ENCODE measurements at regions not wholly inside any gene's neighbourhood (a gene's known extent, or its start where the extent isn't known, plus 50 kb on each side); places are given as distances from the start of the nearest gene placed in this dataset.

DNA sequence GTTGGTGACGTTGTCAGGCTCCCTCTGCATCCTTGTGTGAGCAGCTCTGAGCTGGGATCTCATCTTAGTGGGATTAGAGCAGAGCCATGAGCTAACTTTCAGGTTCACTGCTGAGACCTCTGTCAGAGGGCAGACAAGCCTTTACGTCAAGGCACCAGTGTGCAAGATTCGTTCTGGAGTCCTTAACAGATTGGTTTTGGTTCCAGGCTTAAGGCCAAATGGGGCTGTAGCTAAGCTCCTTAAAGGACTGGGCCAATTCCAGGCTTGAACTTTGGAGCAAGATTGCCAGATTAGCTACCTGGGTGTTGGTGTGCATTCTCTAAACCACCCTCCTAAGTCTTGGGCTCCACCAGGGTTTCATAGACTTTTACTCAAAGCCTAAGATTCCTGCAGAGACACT, 52.6 kb upstream of the PDC start:
- Histone ChIP-seq H3K27me3 (no peaks in the 10 kb centered on the region), H3K4me3 (no peak overlapping the region), H3K9me3 (no peaks in the 10 kb centered on the region), H3K36me3 (no peaks in the 10 kb centered on the region), H3K27ac (no peak overlapping the region), H3K4me1 (ENCODE audit: insufficient read depth) (no peaks in the 10 kb centered on the region)
- no peak for DNase-seq
- 79 to 87% (median 82%) methylated on average over 3 of the region's 3 CpGs for WGBS, 3 donors
- intact Hi-C loops (cut with DNase I) = no loop called here
- TF ChIP-seq POLR2A (IDR thresholded peaks at IDR 0.05) (no peak), EP300 (IDR thresholded peaks at IDR 0.05) (no peak)
- TF ChIP-seq, protein P1, sequence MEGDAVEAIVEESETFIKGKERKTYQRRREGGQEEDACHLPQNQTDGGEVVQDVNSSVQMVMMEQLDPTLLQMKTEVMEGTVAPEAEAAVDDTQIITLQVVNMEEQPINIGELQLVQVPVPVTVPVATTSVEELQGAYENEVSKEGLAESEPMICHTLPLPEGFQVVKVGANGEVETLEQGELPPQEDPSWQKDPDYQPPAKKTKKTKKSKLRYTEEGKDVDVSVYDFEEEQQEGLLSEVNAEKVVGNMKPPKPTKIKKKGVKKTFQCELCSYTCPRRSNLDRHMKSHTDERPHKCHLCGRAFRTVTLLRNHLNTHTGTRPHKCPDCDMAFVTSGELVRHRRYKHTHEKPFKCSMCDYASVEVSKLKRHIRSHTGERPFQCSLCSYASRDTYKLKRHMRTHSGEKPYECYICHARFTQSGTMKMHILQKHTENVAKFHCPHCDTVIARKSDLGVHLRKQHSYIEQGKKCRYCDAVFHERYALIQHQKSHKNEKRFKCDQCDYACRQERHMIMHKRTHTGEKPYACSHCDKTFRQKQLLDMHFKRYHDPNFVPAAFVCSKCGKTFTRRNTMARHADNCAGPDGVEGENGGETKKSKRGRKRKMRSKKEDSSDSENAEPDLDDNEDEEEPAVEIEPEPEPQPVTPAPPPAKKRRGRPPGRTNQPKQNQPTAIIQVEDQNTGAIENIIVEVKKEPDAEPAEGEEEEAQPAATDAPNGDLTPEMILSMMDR (IDR thresholded peaks at IDR 0.05) = no peak

DNA sequence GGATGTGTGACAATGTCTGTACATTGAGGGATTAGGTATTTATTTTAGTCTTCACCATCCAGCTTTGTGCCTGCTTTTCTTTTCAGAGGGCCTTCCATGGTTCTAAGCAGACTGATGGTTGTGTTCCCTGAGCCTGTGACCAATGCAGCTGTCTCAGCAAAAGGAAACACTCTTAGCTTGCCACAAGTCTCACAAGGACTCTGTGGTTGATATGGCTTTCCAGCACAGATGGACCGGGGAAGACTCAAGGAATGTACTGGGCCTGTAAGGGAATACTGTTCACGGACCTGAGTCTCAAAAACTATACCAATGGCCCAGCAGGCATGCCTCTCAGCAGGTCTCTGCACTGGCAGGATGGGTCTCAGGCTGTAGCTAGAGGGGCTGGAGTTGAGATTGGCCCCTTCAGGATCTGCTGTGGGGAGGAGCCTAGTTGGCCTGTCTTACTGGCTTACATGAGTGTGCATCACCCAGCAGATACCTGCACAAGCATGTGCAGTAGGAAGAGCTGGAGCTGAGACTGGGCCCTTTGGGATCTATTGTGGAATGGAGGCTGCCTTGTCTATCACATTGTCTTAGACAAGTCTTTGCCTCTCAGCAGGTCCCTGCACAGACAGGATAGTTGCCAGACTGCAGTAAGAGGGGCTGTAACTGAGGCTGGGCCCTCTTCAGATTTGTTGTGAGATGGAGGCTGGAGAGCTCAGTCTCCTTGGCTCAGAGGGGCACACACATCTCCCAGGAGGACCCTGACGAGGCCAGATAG, 52.0 kb upstream of the PDC start:
- Histone ChIP-seq H3K4me1 (ENCODE audit: insufficient read depth) (no peaks in the 10 kb centered on the region), H3K27me3 (no peaks in the 10 kb centered on the region), H3K9me3 (no peaks in the 10 kb centered on the region), H3K27ac (no peak overlapping the region), H3K36me3 (no peaks in the 10 kb centered on the region), H3K4me3 (no peak overlapping the region)
- intact Hi-C loops (cut with DNase I) = no loop called here
- 86 to 93% (median 87%) methylated on average over 3 of the region's 3 CpGs for WGBS, 3 donors
- DNase-seq = no peak
- TF ChIP-seq EP300 (IDR thresholded peaks at IDR 0.05) (no peak), POLR2A (IDR thresholded peaks at IDR 0.05) (no peak)
- TF ChIP-seq, protein P1 (IDR thresholded peaks at IDR 0.05) = no peak

DNA sequence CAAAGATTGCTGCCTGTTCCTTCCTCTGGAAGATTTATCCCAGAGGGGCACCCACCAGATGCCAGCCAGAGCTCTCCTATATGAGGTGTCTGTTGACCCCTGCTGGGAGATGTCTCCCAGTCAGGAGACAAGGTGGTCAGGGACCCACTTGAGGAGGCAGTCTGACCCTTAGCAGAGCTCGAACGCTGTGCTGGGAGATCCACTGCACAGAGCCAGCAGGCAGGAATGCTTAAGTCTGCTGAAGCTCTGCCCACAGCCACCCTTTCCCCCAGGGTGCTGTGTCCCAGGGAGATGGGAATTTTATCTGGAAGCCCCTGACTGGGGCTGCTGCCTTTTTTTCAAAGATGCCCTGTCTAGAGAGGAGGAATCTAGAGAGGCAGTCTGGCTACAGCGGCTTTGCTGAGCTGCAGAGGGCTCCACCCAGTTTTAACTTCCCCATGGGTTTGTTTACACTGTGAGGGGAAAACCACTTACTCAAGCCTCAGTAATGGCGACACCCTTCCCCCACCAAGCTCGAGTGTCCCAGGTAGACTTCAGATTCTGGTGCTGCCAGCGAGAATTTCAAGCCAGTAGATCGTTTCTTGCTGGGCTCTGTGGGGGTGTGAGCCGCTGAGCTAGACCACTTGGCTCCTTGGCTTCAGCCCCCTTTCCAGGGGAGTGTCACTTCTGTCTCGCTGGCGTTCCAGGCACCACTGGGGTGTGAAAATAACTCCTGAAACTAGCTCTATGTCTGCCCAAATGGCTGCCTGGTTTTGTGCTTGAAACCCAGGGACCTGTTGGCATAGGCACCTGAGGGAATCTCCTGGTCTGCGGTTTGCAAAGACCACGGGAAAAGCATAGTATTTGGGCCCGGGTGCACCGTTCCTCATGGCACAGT, 51.1 kb upstream of the PDC start:
- H3K36me3 ChIP-seq = no peaks in the 10 kb centered on the region
- no peaks in the 10 kb centered on the region for H3K27me3 ChIP-seq
- TF ChIP-seq POLR2A (IDR thresholded peaks at IDR 0.05) = no peak
- no peak for TF ChIP-seq EP300 (IDR thresholded peaks at IDR 0.05)
- TF ChIP-seq, protein P1 (IDR thresholded peaks at IDR 0.05) = no peak
- H3K9me3 ChIP-seq = no peaks in the 10 kb centered on the region
- no peak overlapping the region for H3K27ac ChIP-seq
- no peaks in the 10 kb centered on the region for H3K4me1 ChIP-seq (ENCODE audit: insufficient read depth)
- H3K4me3 ChIP-seq = no peak overlapping the region
- no peak for DNase-seq
- intact Hi-C loops (cut with DNase I) = no loop called here
- 71 to 74% (median 71%) methylated on average over 14 of the region's 14 CpGs for WGBS, 3 donors

Measured in ovary (tissue), 7 donors.